Stimulated activated CD8-positive, alpha-beta memory T cell treated with anti-CD3 and anti-CD28 coated beads, Interleukin-2, amount 100 ng/mL, for 48 hours (primary cell): ENCODE measurements at regions not wholly inside any gene's neighbourhood (a gene's known extent, or its start where the extent isn't known, plus 50 kb on each side); places are given as distances from the start of the nearest gene placed in this dataset.

Experiments used
- DNase-seq, 2 donors: peaks; one replicate each; pipeline ENCODE4 v3.0.0-alpha.2; 2020; ENCODE audit warnings: low read depth in 2 of 2

GRCh38 chr5:39815711-39816110 is 390.9 kb upstream of the DAB2 start:
- DNase-seq = no peak

DNA sequence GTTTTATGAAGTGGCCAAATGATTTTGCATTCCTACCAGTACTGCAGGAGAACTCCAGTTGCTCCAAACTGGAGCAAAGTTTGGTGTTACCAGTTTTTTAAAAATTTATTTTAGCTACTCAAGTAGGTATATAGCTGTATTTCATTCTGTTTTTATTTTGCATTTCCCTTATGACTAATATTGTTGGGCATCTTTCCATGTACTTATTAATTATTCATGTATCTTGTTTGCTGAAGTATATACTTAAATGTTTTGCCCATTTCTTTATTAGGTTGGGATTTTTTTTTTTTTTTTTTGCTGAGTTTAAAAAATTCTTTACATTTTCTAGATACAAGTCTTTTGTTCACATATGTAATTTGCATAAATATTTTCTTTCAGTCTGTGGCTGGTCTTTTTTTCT is 386.6 kb upstream of the DAB2 start:
- DNase-seq = no peak

DNA sequence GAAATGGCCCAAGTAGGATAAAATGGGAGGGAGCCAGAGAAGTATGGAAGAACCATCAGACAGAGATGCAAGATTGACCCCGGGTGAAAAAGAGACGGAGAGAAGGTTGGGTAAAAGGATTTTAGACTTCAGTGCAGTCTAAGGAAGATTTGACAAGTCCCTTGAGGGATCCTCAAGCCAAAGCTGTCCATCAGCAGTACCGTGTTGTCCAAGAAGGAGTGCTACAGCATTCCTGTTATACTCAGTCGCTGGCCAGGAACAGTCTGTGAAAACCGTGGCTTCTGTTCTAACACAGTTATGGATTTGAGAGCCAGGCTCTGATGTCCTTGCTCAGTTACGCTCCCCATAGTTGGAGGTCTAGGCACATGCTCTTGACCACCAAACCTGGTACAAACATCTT is 383.9 kb upstream of the DAB2 start:
- no peak for DNase-seq

DNA sequence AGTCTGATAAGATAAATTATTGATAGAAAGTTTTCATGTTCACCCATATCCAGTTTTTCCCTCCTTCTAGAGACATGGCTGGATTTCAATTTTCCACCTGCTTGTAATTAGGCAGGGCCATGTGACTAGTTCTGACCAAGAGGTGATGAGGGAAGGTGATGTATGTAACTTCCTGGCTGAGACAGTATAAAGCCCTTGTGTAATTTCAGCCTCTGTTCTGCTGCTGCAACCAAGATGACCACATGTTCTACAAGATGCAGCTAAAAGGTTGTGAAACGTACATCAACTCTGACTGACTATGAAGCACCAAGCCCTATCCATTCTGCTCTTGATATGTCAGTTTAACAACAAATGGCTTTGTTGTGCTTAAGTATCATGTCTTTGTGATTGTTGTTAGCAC is 376.5 kb upstream of the DAB2 start:
- DNase-seq = no peak

DNA sequence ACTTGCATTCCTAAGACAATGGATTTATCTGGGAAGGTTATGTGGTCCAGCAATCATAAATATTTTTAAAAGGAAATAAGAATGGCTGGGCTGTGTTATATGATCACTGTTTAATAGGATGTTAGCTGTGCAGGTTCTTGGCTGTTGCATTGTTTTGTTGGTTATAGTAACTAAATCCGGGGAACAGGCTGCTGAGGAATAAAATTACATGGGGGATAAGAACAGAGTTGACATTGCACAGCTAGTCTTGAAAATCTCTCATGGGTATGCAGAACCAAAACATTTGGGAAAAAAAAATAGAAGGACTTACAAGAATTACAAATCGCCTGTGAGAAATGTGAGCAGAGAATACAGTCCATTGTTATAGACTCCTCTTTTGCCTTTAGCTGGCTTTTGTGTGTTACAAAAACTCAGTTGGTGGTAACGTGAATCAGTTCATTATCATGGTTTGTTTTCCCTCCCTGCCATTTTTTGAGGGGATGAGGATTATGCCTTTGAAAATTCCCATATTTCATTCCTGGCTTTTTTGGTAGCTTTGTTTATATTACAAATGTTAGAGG is 375.3 kb upstream of the DAB2 start:
- DNase-seq = no peak

DNA sequence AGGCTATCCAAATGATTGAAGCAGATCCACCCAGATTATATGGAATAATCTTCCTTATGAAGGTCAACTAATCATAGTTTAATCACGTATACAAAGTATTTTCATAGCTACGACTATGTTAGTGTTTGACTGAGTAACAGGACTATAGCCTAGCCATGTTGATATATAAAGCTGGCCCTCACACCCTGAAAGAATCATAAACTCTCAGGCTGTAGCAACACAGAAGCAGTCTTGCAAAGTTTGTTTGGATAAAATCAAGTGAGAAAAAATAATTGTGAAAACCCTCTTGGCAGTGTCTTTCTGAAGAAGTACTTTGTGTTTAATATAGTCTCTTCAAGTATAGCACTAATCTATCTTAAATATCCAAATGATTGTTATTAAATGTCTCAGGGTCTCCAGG is 374.5 kb upstream of the DAB2 start:
- DNase-seq = no peak

DNA sequence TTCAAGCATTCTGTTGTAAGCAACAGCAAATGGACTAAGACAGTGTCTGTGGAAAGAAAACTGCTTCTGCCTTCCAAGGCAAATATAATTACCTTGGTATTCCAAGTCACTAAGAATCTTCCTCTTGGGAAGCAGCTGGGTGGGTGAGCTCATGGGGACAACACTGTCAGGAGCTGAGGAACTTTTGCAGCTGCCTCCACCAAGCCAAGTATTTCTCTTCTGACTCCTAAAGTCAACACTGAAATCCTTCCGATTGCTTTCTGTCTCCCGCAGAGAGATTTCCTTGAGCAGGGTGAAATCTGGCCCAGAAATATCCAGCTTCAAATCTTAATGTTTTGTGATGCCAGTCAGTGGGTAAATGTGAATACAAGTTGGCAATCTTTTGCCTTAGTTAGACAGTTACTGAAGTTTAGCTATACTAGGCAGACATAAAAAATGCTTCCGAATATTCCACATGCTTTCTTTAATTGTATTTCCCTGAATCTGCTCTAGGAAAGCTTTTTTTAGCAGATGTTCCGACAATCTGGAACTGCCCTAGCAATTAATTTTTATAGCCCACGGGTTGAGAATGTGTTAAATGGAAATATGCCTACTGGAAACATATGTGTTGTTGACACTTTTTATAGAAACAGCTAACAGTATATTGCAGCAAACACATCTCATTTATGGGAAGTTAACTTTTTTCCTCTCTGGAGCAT is 369.9 kb upstream of the DAB2 start:
- DNase-seq = no peak

- no peak for DNase-seq
Measured at GRCh38 chr5:39785410-39785809, 360.6 kb upstream of the DAB2 start.

DNA sequence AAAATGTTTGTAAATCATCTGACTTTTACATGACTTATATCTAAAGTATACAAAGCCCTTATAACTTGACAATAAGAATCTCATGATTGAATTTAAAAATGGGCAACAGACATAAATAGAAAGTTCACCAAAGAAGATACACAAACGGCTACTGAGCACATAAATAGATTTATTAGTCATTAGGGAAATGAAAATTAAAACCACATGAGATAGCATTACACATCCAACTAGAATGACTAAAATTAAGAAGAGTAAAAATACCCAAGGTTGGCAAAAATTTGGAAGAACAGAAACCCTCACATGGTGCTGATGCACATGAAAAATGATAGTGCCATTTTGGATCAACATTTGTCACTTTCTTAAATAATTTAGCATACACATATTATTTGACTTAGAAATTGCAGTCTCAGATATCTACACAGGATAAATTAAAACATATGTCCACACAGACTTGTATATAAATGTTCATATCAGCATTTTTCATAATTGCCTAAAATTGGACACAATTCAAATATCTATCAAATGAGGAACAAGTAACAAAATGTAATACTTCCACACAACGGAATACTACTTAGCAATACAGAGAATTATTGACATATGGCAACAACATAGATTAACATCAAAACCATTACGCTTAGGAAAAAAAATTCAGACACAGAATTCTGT is 359.1 kb upstream of the DAB2 start:
- no peak for DNase-seq

- no peak for DNase-seq
Measured at GRCh38 chr5:39780347-39780746, 355.6 kb upstream of the DAB2 start.

GRCh38 chr5:39779831-39780230 is 355.1 kb upstream of the DAB2 start:
- DNase-seq = no peak

DNA sequence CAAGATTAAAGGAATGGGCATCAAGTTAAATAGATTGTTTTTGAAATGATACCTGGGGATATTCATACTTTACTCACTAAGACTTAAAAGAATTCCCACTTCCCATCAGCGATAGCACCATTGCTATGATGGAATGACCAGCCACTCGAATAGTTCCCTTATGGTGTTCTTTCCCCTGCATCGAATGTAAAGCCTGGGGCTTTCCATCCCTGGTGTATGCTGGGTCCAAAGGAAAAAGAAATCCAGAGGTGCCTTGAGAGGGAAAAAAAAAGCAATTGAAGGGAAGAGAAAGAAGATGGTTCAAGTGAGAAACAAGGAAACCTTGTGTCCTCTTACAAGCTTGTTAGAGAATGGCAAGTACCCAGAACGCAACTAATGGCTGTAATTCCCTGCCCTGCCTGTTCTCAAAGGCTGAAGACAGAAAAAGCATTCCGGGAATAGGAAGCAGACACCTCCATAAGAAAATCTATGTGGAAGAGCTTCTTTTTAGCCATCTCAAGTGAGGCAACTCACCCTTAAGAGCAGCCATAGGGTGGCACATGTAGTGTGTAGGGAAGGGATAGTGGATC is 351.1 kb upstream of the DAB2 start:
- DNase-seq = no peak

GRCh38 chr5:39775086-39775796 is 350.5 kb upstream of the DAB2 start:
- DNase-seq = no peak

- DNase-seq = no peak
Measured at GRCh38 chr5:39774605-39775004, 349.8 kb upstream of the DAB2 start.

DNA sequence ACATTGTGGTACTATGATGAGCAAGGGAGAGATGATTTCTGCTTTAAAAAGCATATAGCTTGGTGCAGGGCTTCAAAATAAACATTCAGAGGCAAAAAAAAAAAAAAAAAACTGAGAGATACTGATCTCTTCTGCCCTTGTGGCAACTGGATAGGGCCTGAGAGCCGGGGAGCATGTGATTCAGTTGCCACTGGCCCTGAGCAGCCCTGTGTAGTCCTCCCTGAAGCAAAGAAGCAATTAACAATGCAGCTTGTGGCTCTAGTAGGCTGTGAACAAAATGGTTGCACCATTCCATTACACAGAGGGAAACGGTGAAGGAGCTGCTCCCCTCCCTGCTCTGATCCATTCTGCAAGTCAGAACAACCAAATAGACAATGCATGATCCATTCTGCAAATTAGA is 347.5 kb upstream of the DAB2 start:
- DNase-seq = no peak

DNA sequence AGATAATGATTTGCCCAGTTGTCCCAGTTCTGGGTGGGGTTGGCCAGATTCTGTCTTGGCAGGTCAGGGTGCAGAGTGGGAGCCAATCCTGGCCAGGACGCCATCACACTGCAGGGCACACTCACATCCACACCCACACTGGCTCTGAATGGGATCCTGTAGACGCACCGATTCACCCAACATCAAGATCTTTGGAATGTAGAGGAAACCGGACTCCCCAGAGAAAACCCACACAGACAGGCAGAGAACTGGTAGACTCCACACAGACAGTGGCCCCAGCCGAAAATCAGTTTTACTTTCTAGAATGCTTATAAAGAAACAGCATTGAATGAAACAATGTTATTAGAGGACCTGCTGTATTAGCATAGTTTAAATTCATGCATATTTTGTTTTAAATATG is 343.1 kb upstream of the DAB2 start:
- DNase-seq = no peak

GRCh38 chr5:39765366-39765765 is 340.6 kb upstream of the DAB2 start:
- DNase-seq = no peak

GRCh38 chr5:39762761-39763160 is 338.0 kb upstream of the DAB2 start:
- DNase-seq = no peak

GRCh38 chr5:39761199-39761950 is 336.6 kb upstream of the DAB2 start:
- no peak for DNase-seq

GRCh38 chr5:39760385-39761198 is 335.8 kb upstream of the DAB2 start:
- DNase-seq = no peak

DNA sequence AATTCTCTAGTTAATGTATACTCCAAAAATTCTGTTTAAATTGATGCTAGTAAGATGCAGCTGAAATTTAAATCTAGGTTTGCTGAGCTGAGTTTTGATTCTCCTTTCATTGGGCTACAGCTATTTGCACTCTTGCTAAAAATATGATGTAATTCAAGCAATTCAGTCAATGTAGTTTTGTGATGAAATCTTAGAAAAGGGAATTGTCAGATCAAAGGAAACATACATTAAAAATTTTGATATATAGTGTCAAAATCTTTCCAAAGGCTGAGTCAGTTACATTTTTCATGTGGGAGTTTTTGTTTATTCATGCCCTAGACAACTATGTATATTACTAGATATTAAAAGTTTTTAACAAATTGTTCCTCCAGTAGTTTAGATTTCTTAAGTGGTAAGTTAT is 334.9 kb upstream of the DAB2 start:
- no peak for DNase-seq
